Neural progenitor cell (in vitro differentiated cells): ENCODE measurements at regions not wholly inside any gene's neighbourhood (a gene's known extent, or its start where the extent isn't known, plus 50 kb on each side); places are given as distances from the start of the nearest gene placed in this dataset.

Experiments used
- DNase-seq: peaks from one replicate; pipeline ENCODE4 v3.0.0-alpha.2; 2016; ENCODE audit warnings: low spot score
- H2AFZ ChIP-seq: fragments of 200-600 bp; sonication (generic); replicated peaks from 2 replicates; pipeline ENCODE4 v1.6.1; 2016; ENCODE audit warnings: antibody characterized with exemption
- H3F3A ChIP-seq: fragments of 200-600 bp; sonication (generic); 2 replicates; pipeline ENCODE4 v1.6.1; 2016; ENCODE audit warnings: antibody characterized with exemption, low read depth
- H3K27ac ChIP-seq: fragments of 200-600 bp; sonication (generic); 2 replicates; pipeline ENCODE4 v1.5.1; 2016; ENCODE audit warnings: mild to moderate bottlenecking
- H3K27me3 ChIP-seq: fragments of 200-600 bp; sonication (generic); 2 replicates; pipeline ENCODE4 v1.6.1; 2016; ENCODE audit warnings: mild to moderate bottlenecking, moderate library complexity
- H3K36me3 ChIP-seq: fragments of 200-600 bp; sonication (generic); 2 replicates; pipeline ENCODE4 v1.5.1; 2016
- H3K4me1 ChIP-seq: fragments of 200-600 bp; sonication (generic); 2 replicates; pipeline ENCODE4 v1.6.1; 2016; ENCODE audit warnings: mixed run types
- H3K4me2 ChIP-seq: fragments of 200-600 bp; sonication (generic); 2 replicates; pipeline ENCODE4 v1.6.1; 2016
- H3K4me3 ChIP-seq: fragments of 200-600 bp; sonication (generic); 2 replicates; pipeline ENCODE4 v1.5.1; 2016
- H3K79me2 ChIP-seq: fragments of 200-600 bp; sonication (generic); 2 replicates; pipeline ENCODE4 v1.6.1; 2016; ENCODE audit warnings: low read depth
- H3K9ac ChIP-seq: fragments of 200-600 bp; sonication (generic); 2 replicates; pipeline ENCODE4 v1.6.1; 2016
- H3K9me3 ChIP-seq: fragments of 200-600 bp; sonication (generic); 2 replicates; pipeline ENCODE4 v1.5.1; 2016; ENCODE audit warnings: low read depth
- H4K20me1 ChIP-seq: fragments of 200-600 bp; sonication (generic); 2 replicates; pipeline ENCODE4 v1.6.1; 2016; ENCODE audit warnings: low read depth
- H3K27ac Mint-ChIP-seq: 3 replicates; pipeline ENCODE4 v1.8.0; 2021; ENCODE audit warnings: mixed read lengths
- H3K27me3 Mint-ChIP-seq: 2 replicates; pipeline ENCODE4 v1.8.0; 2022; ENCODE audit warnings: low read depth, mild to moderate bottlenecking, inconsistent platforms, moderate library complexity, mixed read lengths; ENCODE audit not compliant: insufficient read depth
- H3K36me3 Mint-ChIP-seq: 3 replicates; pipeline ENCODE4 v1.8.0; 2021; ENCODE audit warnings: mixed read lengths
- H3K4me1 Mint-ChIP-seq: 3 replicates; pipeline ENCODE4 v1.8.0; 2021; ENCODE audit warnings: mixed read lengths
- H3K4me3 Mint-ChIP-seq: 3 replicates; pipeline ENCODE4 v1.8.0; 2021; ENCODE audit warnings: mild to moderate bottlenecking, moderate library complexity, mixed read lengths
- H3K9me3 Mint-ChIP-seq: 3 replicates; pipeline ENCODE4 v1.8.0; 2020; ENCODE audit warnings: mixed read lengths
- CTCF ChIP-seq: fragments of 200-600 bp; sonication (generic); IDR thresholded peaks from 2 replicates; pipeline ENCODE4 v1.5.1; 2017; ENCODE audit warnings: antibody characterized with exemption, mild to moderate bottlenecking
- EZH2 ChIP-seq: fragments of 200-600 bp; sonication (generic); IDR thresholded peaks from 2 replicates; pipeline ENCODE4 v1.6.1; 2017; ENCODE audit warnings: antibody characterized with exemption, mild to moderate bottlenecking, moderate library complexity
- EZH2phosphoT487 ChIP-seq: fragments of 200-600 bp; sonication (generic); IDR thresholded peaks from 2 replicates; pipeline ENCODE4 v1.6.1; 2017; ENCODE audit warnings: antibody characterized with exemption

DNA sequence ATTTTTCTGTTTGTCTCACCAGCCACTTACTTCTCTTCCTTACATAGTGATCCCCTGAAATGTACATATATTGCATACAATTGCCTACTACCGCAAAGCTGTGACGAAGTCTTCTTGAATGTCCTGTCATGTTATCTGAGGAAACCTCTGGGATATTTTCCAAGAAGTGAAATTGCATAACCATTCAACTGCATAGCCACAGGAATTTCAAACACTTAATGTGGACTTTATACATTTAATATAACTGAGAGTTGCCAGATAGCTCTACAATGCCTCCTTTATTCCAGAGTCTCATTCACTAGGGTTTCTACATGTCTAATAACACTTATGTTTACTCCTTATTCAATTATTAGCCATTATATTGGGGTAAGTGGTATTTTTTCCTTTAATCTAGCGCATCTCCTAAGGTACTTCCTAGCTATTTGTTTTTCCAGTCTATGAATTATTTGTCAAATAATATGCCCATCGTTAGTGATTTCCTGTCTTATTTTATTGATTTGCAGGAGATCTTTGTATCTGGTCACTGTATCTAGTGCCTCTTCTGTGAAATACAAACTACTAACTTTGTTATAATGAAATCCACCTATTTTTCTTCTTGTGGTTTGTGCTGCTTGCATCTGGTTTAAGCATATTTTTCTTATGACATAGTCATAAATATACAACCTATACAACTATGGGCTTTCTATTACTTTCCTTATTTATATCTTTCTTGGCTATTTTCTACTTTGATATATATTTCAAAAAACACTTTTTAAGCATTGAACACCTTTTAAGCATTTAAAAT lies 69.2 kb upstream of the GRID2 start:
- no peak for DNase-seq
- H3K27ac Mint-ChIP-seq, result no peak overlapping the region
- Histone ChIP-seq H3K36me3 (no peaks in the 10 kb centered on the region), H2AFZ (no peak overlapping the region), H3K79me2 (no peaks in the 10 kb centered on the region), H3K4me1 (no peaks in the 10 kb centered on the region), H3K9me3 (no peaks in the 10 kb centered on the region), H3K27ac (no peak overlapping the region), H3K4me3 (no peak overlapping the region), H3F3A (no peaks in the 10 kb centered on the region), H4K20me1 (no peaks in the 10 kb centered on the region), H3K27me3 (no peaks in the 10 kb centered on the region), H3K4me2 (no peak overlapping the region), H3K9ac (no peak overlapping the region)
- H3K9me3 Mint-ChIP-seq, result peaks cover 5% of the 10 kb centered on the region
- no peaks in the 10 kb centered on the region for H3K27me3 Mint-ChIP-seq
- no peak overlapping the region for H3K4me3 Mint-ChIP-seq
- TF ChIP-seq EZH2phosphoT487 (no peak), CTCF (no peak), EZH2 (no peak)
- peaks cover 6% of the 10 kb centered on the region for H3K4me1 Mint-ChIP-seq
- no peaks in the 10 kb centered on the region for H3K36me3 Mint-ChIP-seq

DNA sequence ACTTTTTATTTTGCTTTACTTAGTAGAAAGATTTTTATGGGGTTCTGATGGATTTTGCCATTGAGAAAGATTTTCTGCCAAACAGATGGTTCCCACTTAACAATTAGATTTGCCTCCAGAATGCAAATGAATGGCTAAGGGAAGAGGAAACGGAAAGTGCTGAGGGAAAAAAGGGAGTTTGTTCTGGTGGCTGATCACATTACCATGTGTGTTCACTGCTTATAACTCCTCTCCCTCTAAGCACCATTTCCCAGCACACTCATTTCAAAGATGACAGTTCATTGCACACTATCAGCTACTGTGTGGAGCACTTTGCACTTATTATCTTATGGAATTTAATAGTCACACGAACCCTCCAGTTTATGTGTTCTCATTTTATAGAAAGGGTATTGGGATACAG lies 68.0 kb upstream of the GRID2 start:
- DNase-seq, result no peak
- Histone ChIP-seq H3K27me3 (no peaks in the 10 kb centered on the region), H3K9ac (no peak overlapping the region), H3K4me1 (no peaks in the 10 kb centered on the region), H3K4me3 (no peak overlapping the region), H2AFZ (no peak overlapping the region), H3F3A (no peaks in the 10 kb centered on the region), H3K79me2 (no peaks in the 10 kb centered on the region), H3K9me3 (no peaks in the 10 kb centered on the region), H4K20me1 (no peaks in the 10 kb centered on the region), H3K36me3 (no peaks in the 10 kb centered on the region), H3K27ac (no peak overlapping the region), H3K4me2 (no peak overlapping the region)
- no peak overlapping the region for H3K27ac Mint-ChIP-seq
- no peaks in the 10 kb centered on the region for H3K36me3 Mint-ChIP-seq
- H3K4me3 Mint-ChIP-seq, result no peak overlapping the region
- H3K4me1 Mint-ChIP-seq, result peaks cover 6% of the 10 kb centered on the region
- TF ChIP-seq EZH2phosphoT487 (no peak), EZH2 (no peak), CTCF (no peak)
- peaks cover 6% of the 10 kb centered on the region for H3K9me3 Mint-ChIP-seq
- H3K27me3 Mint-ChIP-seq, result no peaks in the 10 kb centered on the region

DNA sequence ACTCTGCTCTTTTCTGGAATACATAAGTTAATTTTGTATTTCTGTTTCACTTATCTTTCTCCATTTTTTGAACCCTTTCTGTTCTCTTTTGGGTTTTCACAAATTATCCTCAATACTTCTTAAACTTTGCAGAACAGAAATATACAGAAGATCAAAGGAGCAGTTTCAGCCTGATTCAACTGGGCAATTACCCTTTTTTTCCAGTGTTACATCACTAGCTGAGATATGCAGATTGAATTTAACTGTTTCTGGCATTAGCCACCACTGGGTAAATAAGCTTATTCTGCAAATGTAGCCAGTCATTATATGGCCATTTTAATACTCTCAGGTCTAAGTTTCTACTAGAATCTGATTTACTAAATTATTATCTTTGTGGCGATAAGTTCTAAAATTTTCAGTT lies 66.9 kb upstream of the GRID2 start:
- Histone ChIP-seq H3F3A (no peaks in the 10 kb centered on the region), H3K27me3 (no peaks in the 10 kb centered on the region), H3K9me3 (no peaks in the 10 kb centered on the region), H3K4me2 (no peak overlapping the region), H2AFZ (no peak overlapping the region), H3K27ac (no peak overlapping the region), H4K20me1 (no peaks in the 10 kb centered on the region), H3K4me3 (no peak overlapping the region), H3K79me2 (no peaks in the 10 kb centered on the region), H3K4me1 (no peaks in the 10 kb centered on the region), H3K9ac (no peak overlapping the region), H3K36me3 (no peaks in the 10 kb centered on the region)
- Mint-ChIP-seq H3K9me3 (peaks cover 6% of the 10 kb centered on the region), H3K4me3 (no peak overlapping the region), H3K4me1 (peaks cover 6% of the 10 kb centered on the region), H3K27ac (no peak overlapping the region), H3K27me3 (no peaks in the 10 kb centered on the region), H3K36me3 (no peaks in the 10 kb centered on the region)
- no peak for DNase-seq
- TF ChIP-seq CTCF, result no peak
- TF ChIP-seq EZH2, result no peak
- no peak for TF ChIP-seq EZH2phosphoT487
